Trophoblast cell (in vitro differentiated cells and primary cell): ENCODE measurements at regions not wholly inside any gene's neighbourhood (a gene's known extent, or its start where the extent isn't known, plus 50 kb on each side); places are given as distances from the start of the nearest gene placed in this dataset.

ENCODE experiments used
- DNase-seq, 2 donors: peaks; one replicate each; pipeline ENCODE4 v3.0.0-alpha.2; 2016
- H2AFZ ChIP-seq: 2 replicates; pipeline ENCODE4 v1.6.1; 2013; ENCODE audit warnings: low read length, moderate library complexity, mild to moderate bottlenecking; ENCODE audit not compliant: insufficient read depth, poor library complexity
- H2AK5ac ChIP-seq: 2 replicates; pipeline ENCODE4 v1.6.1; 2013; ENCODE audit warnings: mild to moderate bottlenecking, low read length
- H2BK120ac ChIP-seq: 2 replicates; pipeline ENCODE4 v1.6.1; 2013; ENCODE audit warnings: low read length, mild to moderate bottlenecking, moderate library complexity; ENCODE audit not compliant: insufficient read depth, poor library complexity
- H2BK12ac ChIP-seq: 2 replicates; pipeline ENCODE4 v1.6.1; 2013; ENCODE audit warnings: mild to moderate bottlenecking, low read length, moderate library complexity
- H2BK5ac ChIP-seq: 2 replicates; pipeline ENCODE4 v1.6.1; 2013; ENCODE audit warnings: low read length, low read depth, moderate library complexity, mild to moderate bottlenecking; ENCODE audit not compliant: poor library complexity
- H3K14ac ChIP-seq: 2 replicates; pipeline ENCODE4 v1.6.1; 2013; ENCODE audit warnings: mild to moderate bottlenecking, low read length
- H3K18ac ChIP-seq: 2 replicates; pipeline ENCODE4 v1.6.1; 2013; ENCODE audit warnings: mild to moderate bottlenecking, low read length
- H3K23ac ChIP-seq: 2 replicates; pipeline ENCODE4 v1.6.1; 2013; ENCODE audit warnings: low read length
- H3K27ac ChIP-seq: 2 replicates; pipeline ENCODE4 v1.5.1; 2013; ENCODE audit warnings: low read depth, mild to moderate bottlenecking, inconsistent platforms, low read length, moderate library complexity
- H3K27me3 ChIP-seq: 2 replicates; pipeline ENCODE4 v1.6.1; 2013; ENCODE audit warnings: inconsistent platforms, mild to moderate bottlenecking, low read length, moderate library complexity; ENCODE audit not compliant: insufficient read depth
- H3K36me3 ChIP-seq, 2 experiments: 1 replicate in 1 of 2; 2 replicates in 1 of 2; pipeline ENCODE4 v1.6.1; 2013; ENCODE audit warnings: low read length in 2 of 2, mild to moderate bottlenecking in 2 of 2, moderate library complexity in 1 of 2; ENCODE audit not compliant: insufficient read depth in 2 of 2, control insufficient read depth in 1 of 2
- H3K4ac ChIP-seq: 2 replicates; pipeline ENCODE4 v1.6.1; 2013; ENCODE audit warnings: low read depth, mild to moderate bottlenecking, low read length, moderate library complexity
- H3K4me1 ChIP-seq, 2 experiments: 1 replicate in 1 of 2; 2 replicates in 1 of 2; pipeline ENCODE4 v1.6.1; 2013; ENCODE audit warnings: low read length in 2 of 2, mild to moderate bottlenecking in 2 of 2, moderate library complexity in 1 of 2; ENCODE audit not compliant: insufficient read depth in 2 of 2, control insufficient read depth in 1 of 2
- H3K4me2 ChIP-seq: 2 replicates; pipeline ENCODE4 v1.6.1; 2013; ENCODE audit warnings: inconsistent platforms, mild to moderate bottlenecking, low read length, moderate library complexity
- H3K4me3 ChIP-seq: 2 replicates; pipeline ENCODE4 v1.5.1; 2013; ENCODE audit warnings: mild to moderate bottlenecking, low read depth, low read length, inconsistent platforms
- H3K79me1 ChIP-seq: one replicate; pipeline ENCODE4 v1.6.1; 2013; ENCODE audit warnings: low read length
- H3K79me2 ChIP-seq: 2 replicates; pipeline ENCODE4 v1.6.1; 2013; ENCODE audit warnings: low read length, mild to moderate bottlenecking; ENCODE audit not compliant: control insufficient read depth, insufficient read depth, poor library complexity
- H3K9ac ChIP-seq: 2 replicates; pipeline ENCODE4 v1.6.1; 2013; ENCODE audit warnings: mild to moderate bottlenecking, low read length
- H3K9me3 ChIP-seq: 2 replicates; pipeline ENCODE4 v1.6.1; 2013; ENCODE audit warnings: low read depth, mild to moderate bottlenecking, control low read depth, inconsistent platforms, low read length; ENCODE audit not compliant: insufficient read depth
- H4K12ac ChIP-seq: 2 replicates; pipeline ENCODE4 v1.6.1; 2013; ENCODE audit warnings: low read depth, mild to moderate bottlenecking, low read length, moderate library complexity
- H4K8ac ChIP-seq: 2 replicates; pipeline ENCODE4 v1.6.1; 2013; ENCODE audit warnings: low read depth, mild to moderate bottlenecking, low read length, moderate library complexity
- H4K91ac ChIP-seq: one replicate; pipeline ENCODE4 v1.6.1; 2013; ENCODE audit warnings: low read depth, mild to moderate bottlenecking, low read length, moderate library complexity
- WGBS: extraction: QIAGEN DNeasy Blood & Tissue Kit; methylation state at CpG from one replicate; pipeline ENCODE4 v1.1.7; 2013; ENCODE audit warnings: missing lambda C conversion rate; ENCODE audit not compliant: insufficient read length, insufficient coverage; ENCODE audit errors: extremely low coverage; 5-methylcytosine and 5-hydroxymethylcytosine counted together

DNA sequence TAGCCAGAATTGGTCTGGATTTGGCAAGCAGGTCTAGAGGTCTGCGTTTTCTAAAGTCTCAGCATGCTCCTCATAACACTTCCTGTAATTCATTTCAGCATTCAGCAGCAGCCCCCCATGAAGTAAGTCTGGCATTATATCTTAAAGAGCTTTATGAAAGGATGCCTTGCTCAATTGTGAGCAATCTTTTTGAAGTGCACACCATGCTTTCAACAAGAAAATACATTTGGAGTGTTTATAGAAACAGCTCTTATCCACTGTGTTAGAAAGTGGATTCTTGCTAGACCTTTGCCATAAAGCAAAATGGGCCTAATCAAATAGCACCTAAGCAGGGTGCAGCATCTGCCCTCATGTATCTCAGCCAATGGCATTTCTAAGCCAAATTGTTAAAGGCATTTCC lies 378.0 kb upstream of the AKR1E2 start:
- H2BK5ac ChIP-seq: no peak overlapping the region
- H4K8ac ChIP-seq: no peak overlapping the region
- H2BK12ac ChIP-seq: no peak overlapping the region
- no peak overlapping the region for H3K4ac ChIP-seq
- H4K91ac ChIP-seq: no peak overlapping the region
- no peaks in the 10 kb centered on the region for H3K36me3 ChIP-seq
- no peak overlapping the region for H3K14ac ChIP-seq
- peaks cover 2% of the 10 kb centered on the region for H3K79me1 ChIP-seq
- no peak overlapping the region for H3K9ac ChIP-seq
- H3K4me2 ChIP-seq: no peak overlapping the region
- H2BK120ac ChIP-seq: no peak overlapping the region
- DNase-seq: no peak
- WGBS: no CpG with 5 or more reads among the region's 1 CpG
- no peak overlapping the region for H3K23ac ChIP-seq
- H2AFZ ChIP-seq: no peak overlapping the region
- H3K18ac ChIP-seq: no peak overlapping the region
- no peak overlapping the region for H3K27ac ChIP-seq
- H3K9me3 ChIP-seq: no peaks in the 10 kb centered on the region
- no peaks in the 10 kb centered on the region for H3K79me2 ChIP-seq
- H3K4me3 ChIP-seq: no peak overlapping the region
- H3K27me3 ChIP-seq: no peaks in the 10 kb centered on the region
- no peak overlapping the region for H4K12ac ChIP-seq
- H3K4me1 ChIP-seq: peaks cover 3 to 4% of the 10 kb centered on the region in 2 experiments
- H2AK5ac ChIP-seq: no peak overlapping the region

DNA sequence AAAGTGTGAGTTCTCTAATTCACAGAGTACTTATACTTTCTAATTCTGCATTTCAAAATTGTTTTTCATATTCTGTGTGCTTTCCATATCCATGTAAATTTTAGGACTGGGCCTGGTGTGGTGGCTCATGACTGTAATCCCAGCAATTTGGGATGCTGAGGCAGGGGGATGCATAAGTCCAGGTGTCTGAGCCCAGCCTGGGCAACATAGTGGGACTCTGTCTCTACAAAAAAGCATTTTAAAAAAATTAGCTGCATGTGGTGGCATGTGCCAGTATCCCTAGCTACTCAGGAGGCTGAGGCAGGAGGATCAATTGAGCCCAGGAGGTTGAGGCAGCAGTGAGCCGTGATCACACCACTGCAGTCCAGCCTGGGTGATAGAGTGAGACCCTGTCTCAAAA lies 382.6 kb upstream of the AKR1E2 start:
- H3K4me2 ChIP-seq: no peak overlapping the region
- no peak overlapping the region for H2AFZ ChIP-seq
- no peak overlapping the region for H4K8ac ChIP-seq
- H3K23ac ChIP-seq: no peak overlapping the region
- no peaks in the 10 kb centered on the region for H3K79me1 ChIP-seq
- H3K4me1 ChIP-seq: no peaks in the 10 kb centered on the region
- H3K14ac ChIP-seq: no peak overlapping the region
- no peak overlapping the region for H3K4me3 ChIP-seq
- no peak overlapping the region for H2BK12ac ChIP-seq
- no peak overlapping the region for H2BK120ac ChIP-seq
- no peak overlapping the region for H3K18ac ChIP-seq
- no peaks in the 10 kb centered on the region for H3K79me2 ChIP-seq
- no peak overlapping the region for H3K4ac ChIP-seq
- no peak overlapping the region for H2BK5ac ChIP-seq
- no peaks in the 10 kb centered on the region for H3K27me3 ChIP-seq
- no peak overlapping the region for H2AK5ac ChIP-seq
- no peak overlapping the region for H3K27ac ChIP-seq
- DNase-seq: no peak
- WGBS: no CpG with 5 or more reads among the region's 1 CpG
- H3K9ac ChIP-seq: no peak overlapping the region
- H3K36me3 ChIP-seq: no peaks in the 10 kb centered on the region
- no peak overlapping the region for H4K91ac ChIP-seq
- no peaks in the 10 kb centered on the region for H3K9me3 ChIP-seq
- H4K12ac ChIP-seq: no peak overlapping the region

DNA sequence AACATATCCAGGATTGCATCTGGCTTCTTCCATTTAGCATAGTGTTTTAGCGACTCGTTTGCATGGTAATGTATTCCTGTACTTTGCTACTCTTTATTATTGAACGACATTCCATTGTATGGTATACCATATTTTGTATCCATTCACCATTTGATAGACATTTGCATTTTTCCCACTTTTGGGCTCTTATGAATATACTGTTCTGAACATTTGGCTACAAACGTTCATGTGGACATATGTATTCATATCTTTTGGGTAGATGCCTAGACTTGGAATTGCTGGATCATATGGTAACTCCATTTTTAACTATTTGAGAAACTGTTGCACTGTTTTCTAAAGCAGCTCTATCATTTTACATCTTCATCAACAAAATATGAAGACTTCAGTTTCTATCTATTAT lies 383.7 kb upstream of the AKR1E2 start:
- no peak overlapping the region for H2BK5ac ChIP-seq
- no peak overlapping the region for H2AK5ac ChIP-seq
- H2BK12ac ChIP-seq: no peak overlapping the region
- H2AFZ ChIP-seq: no peak overlapping the region
- H3K18ac ChIP-seq: no peak overlapping the region
- no peak overlapping the region for H3K4me3 ChIP-seq
- H3K79me1 ChIP-seq: no peaks in the 10 kb centered on the region
- no peak overlapping the region for H3K27ac ChIP-seq
- no peak overlapping the region for H4K8ac ChIP-seq
- no peak for DNase-seq
- H3K79me2 ChIP-seq: no peaks in the 10 kb centered on the region
- no peaks in the 10 kb centered on the region for H3K27me3 ChIP-seq
- no peak overlapping the region for H3K4ac ChIP-seq
- no CpG with 5 or more reads among the region's 4 CpGs for WGBS
- H3K9me3 ChIP-seq: no peaks in the 10 kb centered on the region
- H4K12ac ChIP-seq: no peak overlapping the region
- H3K36me3 ChIP-seq: no peaks in the 10 kb centered on the region
- no peak overlapping the region for H4K91ac ChIP-seq
- H3K4me1 ChIP-seq: no peaks in the 10 kb centered on the region
- H2BK120ac ChIP-seq: no peak overlapping the region
- no peak overlapping the region for H3K14ac ChIP-seq
- H3K9ac ChIP-seq: no peak overlapping the region
- no peak overlapping the region for H3K4me2 ChIP-seq
- H3K23ac ChIP-seq: no peak overlapping the region

DNA sequence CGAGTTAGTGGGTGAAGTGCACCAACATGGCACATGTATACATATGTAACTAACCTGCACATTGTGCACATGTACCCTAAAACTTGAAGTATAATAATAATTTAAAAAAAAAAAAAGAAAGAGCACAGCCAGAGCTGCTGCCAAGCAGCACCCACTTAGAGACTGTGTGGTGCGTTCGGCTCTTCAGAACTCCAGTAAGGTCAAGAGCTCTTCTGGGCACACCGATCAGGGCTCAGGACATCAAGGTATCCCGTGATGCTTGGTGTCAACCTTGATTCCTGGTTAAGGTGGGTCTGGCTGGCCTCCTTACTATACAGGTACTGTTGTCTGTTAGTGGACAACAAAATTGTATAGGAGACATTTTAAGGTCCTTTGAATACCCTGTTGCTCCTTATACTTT lies 385.7 kb upstream of the AKR1E2 start:
- Histone ChIP-seq H3K4me3 (no peak overlapping the region), H3K9ac (no peak overlapping the region), H3K27me3 (no peaks in the 10 kb centered on the region), H4K8ac (no peak overlapping the region), H3K36me3 (no peaks in the 10 kb centered on the region), H3K23ac (no peak overlapping the region), H3K14ac (no peak overlapping the region), H4K12ac (no peak overlapping the region), H3K79me2 (no peaks in the 10 kb centered on the region), H3K4me2 (no peak overlapping the region), H3K4ac (no peak overlapping the region), H2BK120ac (no peak overlapping the region), H3K4me1 (no peaks in the 10 kb centered on the region), H3K9me3 (no peaks in the 10 kb centered on the region), H3K27ac (no peak overlapping the region), H2AFZ (no peak overlapping the region), H2AK5ac (no peak overlapping the region), H4K91ac (no peak overlapping the region), H3K18ac (no peak overlapping the region), H2BK12ac (no peak overlapping the region), H2BK5ac (no peak overlapping the region), H3K79me1 (no peaks in the 10 kb centered on the region)
- WGBS: no CpG with 5 or more reads among the region's 5 CpGs
- no peak for DNase-seq
